GM18870 (cell line): ENCODE measurements at regions not wholly inside any gene's neighbourhood (a gene's known extent, or its start where the extent isn't known, plus 50 kb on each side); places are given as distances from the start of the nearest gene placed in this dataset.

Experiments
- ATAC-seq: cut with Tn5 transposase; IDR thresholded peaks from one replicate; pipeline ENCODE4 v1.9.1; 2021; ENCODE audit warnings: moderate library complexity; ENCODE audit not compliant: unreplicated experiment

DNA sequence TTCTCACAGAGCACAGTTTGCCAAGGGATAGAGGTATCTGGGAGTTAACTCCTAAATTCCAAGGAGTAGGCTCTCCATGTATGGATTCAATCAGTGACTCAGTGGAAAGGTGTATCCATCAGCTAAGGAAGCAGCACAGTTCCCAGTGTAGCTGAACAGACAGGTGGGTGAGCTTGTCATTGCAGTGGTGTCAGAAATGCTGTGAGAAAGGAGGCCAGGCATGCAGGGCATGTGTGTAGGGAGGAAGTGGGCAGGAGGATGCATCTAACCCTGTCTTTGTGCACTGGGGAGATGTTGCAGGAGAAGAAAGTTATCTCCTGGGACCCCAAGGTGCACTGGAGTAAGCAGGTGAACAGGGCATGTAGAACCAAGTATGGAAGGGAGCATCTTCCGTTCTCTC lies 539.0 kb downstream of the VRK1 start:
- ATAC-seq, result no peak

DNA sequence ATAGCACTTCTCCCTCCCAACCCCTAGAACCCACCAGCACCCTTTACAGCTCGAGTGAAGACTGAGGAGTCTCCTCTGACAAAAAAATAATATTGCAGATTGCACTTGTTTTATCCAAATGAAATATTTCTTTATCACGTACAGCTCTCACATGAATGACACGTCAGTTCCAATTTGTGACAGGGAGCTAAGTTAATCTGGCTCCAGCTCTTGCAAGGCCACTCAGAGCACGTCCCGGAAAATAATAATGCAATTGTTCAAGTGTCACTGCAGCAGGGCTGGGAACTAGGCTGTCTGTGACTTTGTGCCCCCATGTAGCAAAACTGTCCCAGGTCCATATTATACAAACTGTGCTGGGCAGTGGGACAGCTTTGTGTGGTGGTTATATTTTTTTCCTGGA lies 539.6 kb downstream of the VRK1 start:
- ATAC-seq, result no peak

DNA sequence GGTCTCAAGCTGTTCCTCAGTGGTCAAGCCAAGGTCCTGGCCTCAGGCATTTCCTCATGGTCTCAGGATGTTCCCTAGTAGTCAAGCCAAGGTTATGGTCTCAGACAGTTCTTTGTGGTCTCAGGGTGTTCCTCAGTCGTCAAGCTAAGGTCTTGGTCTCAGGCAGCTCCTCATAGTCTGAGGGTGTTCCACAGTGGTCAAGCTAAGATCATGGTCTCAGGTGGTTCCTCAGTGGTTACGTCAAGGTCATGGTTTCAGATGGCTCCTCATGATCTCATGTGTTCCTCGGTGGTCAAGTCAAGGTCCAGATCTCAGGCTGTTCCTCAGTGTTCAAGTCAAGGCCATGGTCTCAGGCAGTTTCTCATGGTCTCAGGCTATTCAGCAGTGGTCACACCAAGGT lies 540.1 kb downstream of the VRK1 start:
- no peak for ATAC-seq

DNA sequence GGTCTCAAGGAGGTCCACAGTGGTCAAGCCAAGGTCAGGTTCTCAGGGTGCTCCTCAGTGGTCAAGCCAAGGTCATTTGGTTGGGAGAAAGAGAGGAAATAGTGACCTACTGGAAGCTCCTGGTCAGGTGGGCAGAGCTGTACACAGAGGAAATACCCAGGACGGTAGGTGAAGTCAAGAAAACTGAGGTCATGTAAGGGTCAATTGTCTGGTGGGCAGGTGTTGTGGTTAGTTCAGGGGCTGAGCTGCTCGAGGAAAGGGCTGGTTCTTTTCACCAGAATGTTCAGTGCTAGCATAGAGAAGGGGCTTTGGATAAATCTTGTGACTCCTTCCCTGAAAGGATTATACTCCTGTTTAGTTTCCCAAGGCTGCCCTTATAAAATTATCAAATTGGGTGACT lies 540.5 kb downstream of the VRK1 start:
- no peak for ATAC-seq

DNA sequence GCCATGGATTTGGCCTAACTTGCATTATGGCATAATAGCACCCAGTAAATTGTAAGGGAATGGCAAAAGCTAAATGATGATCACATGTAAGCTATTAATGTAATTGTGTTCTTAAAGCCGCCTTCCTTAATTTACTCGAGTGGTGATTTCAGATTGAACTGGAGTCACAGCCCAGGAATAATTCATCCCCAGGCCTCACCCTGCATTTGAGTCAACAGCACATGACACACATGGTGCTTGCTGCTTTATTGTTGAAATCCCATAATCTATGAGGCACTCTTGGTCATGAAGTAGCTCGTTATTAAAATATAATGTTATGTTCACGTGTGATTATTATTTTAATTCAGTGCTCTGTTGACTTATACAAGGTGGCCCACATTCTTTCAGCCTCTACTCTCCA lies 547.5 kb downstream of the VRK1 start:
- ATAC-seq, result no peak

DNA sequence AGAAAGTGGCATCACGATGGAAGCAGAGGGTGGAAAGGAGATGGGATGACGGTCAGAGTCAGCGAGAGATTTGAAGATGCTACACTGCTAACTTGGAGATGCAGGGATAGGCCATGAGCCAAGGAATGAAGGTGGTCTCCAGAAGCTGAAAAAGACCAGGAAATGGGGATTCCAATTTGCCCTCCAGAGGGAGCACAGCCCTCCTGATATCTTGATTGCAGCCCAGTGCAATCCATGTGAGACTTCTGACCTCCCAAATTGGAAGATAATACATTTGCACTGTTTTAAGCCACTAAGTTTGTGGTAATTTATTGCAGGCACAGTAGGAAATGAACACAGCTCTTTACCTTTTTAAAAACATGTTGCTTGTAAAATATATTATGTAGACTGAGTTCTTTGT lies 549.5 kb downstream of the VRK1 start:
- ATAC-seq, result no peak

DNA sequence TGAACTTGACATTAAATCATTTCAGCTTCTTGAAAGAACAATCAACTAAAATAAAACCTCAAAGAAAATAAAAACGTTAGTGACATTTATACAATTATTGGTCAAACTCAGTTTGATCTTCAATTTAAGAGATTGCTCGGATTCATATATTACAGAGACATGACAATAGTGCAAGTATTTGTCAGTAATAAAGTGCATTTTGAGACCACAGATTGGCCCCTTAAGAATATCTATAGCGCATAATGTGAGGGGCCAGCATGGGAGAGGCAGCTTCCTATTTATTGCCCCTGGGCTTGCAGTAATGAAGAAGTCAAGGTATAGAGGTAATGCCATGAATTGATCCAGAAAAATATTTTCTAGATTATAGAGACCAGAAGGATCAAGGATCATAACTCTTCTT lies 552.3 kb downstream of the VRK1 start:
- ATAC-seq, result no peak

DNA sequence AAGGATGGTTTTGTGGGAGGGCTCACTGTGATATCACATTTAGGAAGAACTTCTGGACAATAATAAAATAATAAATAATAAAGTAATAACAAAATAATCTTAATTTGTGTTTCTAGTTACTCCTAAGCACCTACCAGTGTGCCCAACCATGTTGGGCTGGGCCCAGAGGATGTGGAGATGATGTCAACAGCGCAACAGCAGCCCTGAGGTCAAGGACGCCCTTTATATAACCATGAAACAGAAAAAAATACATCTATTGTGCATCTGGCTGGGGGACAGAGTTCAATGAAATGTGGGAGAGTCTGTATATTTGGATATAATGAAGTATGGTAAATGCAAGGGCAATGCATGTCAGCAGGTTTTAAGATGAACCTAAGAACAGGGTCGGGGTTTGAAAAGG lies 552.8 kb downstream of the VRK1 start:
- ATAC-seq, result no peak

DNA sequence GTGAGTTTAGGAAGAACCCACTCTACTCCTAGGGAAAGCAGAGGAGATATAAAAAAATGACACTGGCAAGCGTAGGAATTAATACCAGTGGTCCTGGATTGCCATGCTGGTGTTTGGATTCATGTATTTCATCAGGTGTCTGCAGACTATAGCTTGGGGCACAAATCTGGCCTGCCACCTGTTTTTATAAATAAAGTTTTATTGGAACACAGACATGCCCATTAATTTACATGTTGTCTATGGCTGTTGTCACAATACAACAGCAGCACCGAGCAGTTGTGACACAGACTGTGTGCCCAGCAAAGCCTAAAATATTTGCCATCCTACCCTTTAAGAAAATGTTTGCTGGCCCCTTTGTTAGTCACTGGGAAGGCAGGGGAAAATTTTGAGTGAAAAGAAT lies 553.2 kb downstream of the VRK1 start:
- ATAC-seq, result no peak

DNA sequence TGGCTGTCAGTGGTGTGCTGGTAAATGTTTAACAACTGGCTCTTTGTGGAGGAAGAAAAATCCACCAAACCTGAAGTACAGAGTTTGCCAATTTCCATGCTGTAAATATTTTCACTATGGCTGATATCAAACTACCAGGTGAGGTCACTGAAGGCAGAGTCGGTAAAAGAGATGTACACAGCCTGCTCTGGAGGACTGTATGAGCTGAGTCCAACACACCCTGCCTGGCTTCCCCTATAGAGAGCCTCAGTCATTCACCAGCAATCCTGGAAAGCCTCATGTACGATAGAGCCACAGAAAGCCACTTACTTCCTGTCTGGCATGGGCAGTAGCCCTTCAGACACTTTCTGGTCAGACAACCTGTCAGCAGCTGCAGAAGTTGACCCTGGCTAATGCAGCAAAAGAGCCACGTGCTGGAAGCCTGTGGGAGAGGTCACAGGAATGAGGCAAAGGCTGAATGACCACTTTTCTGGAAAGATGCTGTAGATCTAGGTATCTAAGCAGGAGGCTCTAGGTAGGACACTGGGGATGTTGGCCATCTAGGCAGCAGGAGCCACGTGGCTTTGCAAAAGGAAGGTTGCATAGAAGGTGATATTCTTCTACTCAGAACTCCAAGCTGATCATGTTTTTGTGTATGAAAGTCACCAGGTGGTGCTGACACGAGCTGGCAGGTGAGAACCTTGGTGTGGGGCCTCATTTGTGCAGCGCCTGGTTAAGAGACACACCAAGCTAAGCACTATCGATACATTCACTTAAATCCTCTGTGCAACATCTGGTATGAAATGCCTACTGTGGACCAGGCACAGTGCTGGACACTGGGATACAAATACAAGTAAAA lies 553.9 kb downstream of the VRK1 start:
- ATAC-seq, result no peak

DNA sequence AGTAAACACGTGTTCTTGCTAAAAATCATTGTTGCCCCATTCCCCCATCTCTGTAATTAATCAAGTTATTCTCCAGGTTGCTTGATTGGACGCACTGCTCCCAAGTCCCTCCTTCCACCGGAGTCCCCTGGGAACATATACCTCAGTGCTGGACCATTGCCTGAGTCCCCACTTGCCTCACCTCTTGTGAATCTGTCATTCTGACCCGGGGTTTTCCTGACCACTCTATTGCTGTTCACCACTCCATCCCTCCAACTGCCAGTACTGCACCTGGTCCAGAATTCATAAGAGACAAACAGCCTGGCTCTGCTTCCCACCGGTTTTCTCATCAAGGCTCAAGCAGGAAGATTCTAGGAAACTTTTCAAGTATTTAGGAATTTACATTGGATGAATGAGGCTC lies 555.9 kb downstream of the VRK1 start:
- ATAC-seq, result no peak

DNA sequence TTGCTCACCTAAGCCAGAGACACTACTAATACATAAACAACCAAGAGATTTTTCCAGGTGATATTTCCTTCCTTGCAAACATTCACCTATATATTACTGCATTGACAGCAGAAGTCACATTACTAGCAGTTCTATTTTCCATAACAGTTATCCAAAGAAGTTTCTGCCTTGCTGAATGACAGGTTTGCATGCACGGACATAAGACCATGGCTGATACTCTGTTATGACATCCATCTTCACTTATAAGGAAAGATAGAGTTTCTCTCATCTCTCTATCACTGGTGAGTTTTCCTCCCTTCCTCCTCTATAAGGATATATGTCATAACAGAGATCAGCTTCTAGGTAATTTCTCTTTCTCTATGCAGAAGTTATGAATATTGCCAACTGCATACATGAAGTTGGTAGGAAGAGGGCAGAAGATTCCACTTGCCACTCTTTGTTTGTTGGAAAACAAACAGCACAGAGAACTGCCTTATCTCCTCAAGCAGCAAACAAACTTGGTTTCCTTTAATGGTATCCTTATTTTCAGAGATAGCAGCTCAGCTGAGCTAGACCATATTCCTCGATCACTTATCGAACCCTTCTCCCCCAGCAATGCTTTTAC lies 557.0 kb downstream of the VRK1 start:
- no peak for ATAC-seq

DNA sequence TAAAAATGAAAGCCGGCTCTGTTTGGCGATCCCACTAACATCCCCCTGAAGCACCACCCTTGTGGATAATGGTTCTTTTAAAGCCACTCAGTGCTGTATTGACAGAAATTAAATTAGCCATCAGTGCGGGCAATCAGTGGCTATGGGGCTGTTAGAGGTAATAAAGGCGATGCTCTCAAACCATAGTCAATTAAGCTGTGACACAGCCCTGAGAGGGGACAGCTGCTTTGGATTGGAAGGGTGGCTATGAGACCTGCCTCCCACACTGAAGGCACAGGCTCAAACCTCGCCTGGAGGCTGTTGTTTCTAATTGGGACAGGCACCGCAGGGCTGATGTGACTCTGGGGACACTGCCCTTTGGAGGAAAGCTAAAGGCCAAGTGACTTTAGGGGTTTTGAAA lies 562.2 kb downstream of the VRK1 start:
- no peak for ATAC-seq

DNA sequence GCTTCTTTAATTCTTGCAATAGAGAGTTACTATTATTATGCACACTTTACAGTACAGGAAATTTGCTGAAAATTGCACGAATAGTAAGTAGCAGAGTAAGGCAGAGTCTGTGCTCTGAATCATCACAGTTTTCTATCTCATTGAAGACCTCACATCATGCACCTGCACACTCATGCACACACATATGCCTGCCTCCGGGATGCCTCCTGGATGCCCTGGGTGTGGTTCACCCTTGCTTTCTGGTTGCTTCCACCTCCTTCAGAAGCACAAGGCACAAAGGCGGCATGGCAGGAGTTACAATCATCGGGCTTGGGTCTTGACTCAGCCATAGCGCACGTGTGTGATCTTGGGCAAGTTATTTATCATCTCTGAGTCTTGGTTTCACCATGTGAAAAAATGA lies 564.0 kb downstream of the VRK1 start:
- ATAC-seq, result no peak

DNA sequence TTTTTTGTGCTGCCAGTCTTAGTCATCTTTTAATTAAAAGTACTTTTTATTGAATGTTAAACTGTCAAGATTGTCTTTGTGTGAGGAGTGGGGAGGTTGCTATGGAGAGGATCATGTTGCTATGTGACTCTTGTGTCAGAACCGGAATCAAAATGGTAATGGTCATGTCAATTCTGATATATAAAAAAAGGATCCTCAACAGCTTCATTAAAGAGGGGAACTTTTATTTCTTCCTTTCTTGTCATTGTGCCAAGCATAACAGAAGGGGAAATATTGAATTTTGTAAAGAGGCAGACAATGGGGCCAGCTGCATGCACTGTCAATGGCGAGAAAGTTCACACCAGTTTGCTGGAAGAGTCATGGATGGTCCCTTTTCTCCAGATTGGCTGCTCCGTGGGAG lies 564.8 kb downstream of the VRK1 start:
- ATAC-seq, result no peak

DNA sequence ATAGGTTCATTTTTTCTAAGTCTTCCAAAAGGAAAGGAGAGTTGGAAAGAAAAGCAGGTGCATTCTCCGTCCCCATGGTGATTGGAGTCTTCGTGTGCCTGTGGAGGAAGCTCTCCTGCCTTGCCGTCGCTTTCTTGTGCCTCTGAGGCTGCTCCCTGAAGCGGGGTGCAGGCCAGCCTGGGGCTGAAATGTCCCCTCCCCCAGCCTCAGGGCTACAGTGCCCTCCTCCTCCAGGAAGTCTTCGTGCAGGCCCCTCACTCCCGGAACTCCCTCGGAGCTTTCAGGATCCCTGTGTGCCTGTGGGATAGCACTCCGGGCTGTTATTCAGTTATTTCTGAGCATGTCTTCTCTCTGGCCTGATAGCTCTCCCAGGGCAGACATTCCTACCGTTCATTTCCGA lies 569.2 kb downstream of the VRK1 start:
- no peak for ATAC-seq

DNA sequence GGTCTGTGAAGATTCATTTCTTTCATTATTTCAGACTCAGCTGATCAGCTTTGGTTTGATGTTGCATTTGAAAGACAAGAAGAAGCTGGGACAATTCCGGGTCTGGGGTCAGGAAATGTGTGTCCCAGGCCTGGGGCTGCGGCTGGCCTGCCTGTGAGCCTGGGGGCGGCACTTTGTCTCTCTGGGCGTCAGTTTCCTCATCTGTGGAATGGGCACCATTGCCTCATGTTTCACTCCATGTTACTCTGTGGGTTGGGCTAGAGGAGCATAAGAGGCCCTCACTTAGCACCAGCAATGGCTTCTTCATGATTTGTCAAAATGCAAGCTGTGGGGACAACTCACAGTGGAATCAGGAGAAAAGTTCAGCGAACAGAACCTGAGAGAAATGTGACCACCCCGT lies 570.1 kb downstream of the VRK1 start:
- no peak for ATAC-seq

DNA sequence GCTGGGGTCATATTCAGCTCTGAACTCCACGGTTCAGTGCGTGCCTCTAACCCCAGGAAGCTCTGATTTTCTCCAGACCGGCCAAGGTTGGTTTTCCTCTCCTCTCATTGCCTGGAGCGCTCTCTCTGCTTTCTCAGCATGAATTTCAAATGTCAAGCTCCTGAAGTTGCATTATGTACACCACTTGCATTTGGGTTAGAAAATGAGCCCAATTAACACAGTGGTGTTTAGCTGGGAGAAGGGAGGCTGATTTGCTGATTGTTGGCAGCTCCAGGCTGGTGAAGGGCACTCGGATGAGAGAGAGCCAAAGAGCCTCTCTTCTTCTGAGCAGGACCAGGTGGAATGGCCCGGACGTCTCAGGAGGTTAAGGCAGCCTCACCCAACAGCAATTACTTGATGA lies 570.9 kb downstream of the VRK1 start:
- no peak for ATAC-seq

DNA sequence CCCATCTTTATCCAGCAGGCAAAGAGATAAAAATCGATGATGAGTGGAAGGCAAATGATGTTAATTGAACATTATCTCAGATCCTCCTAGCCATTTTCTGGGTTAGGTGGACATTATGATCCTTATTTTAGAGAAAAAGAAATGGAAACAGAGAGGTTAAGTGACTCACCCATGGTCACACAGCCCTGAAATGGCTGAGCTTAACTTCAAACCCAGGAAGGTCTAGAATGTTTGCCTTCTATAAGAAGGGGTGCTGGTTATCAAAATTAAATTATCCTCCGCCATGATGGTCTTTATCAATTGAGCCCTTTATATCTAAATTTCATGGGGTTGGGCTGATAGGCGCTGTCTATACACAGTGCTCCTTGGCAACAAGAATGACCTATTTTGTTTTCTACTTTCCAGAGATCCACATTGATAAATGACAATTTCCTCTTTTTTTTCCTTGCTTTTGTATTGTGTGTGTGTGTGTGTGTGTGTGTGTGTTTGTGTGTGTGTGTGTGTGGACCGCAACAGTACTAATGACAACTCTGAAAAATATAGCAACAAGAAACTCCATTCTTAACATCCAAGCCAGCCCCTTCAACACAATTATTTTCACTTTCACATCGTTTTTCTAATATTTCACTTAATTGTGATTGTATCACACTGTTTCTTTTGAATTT lies 571.9 kb downstream of the VRK1 start:
- no peak for ATAC-seq

DNA sequence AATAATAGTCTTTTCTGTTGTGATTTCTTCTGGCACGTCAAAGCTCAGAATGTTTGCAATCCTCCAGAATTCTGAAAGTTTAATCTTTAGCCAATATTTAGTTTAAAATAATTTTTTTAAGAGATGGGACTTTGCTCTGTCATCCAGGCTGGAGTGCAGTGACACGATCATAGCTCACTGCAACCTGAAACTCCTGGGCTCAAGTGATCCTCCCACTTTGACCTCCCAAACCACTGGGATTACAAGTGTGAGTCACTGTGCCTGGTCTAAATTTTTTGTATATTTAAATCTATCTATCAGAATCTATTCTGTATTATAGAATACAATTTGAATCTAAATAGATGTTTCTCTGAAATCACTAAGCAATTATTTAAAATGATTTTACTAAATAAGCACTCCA lies 572.7 kb downstream of the VRK1 start:
- ATAC-seq, result no peak

DNA sequence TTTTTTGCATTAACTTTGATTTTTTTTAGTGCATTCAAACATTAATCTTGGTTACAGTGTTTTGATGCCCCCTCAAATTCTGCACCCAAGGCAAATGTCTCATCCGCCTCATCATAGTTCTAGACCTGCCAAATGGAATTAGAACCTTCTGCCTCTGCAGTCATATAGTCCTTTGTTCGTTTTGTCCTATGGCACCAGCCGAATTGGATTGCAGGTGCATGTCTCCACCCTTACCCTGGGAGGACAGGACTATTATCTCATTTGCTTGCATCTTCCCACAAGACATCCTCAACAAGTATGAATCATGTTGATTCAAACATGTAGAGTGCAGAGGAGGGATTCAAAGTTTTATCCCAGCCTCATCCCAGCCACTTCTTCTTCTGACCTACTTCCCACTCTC lies 579.1 kb downstream of the VRK1 start:
- ATAC-seq, result no peak

DNA sequence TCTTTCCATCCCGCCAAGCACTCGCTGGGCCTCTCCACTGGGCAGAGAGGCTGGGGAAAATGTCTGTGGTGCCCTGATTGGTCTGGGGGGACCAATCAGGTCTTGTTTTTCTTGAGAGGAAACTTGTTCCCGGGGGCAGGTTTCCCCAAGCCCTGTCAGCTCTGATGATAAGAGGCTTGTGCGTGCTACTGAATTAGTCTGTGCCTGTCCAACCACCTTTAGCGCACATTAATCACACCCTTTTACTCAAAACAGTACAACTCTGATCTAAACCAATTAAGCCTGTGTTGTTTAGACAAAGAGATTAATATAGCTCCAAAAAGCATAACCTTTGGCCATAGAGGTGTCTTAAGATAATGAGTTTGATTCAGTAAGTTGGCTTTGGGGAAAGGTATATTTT lies 580.4 kb downstream of the VRK1 start:
- ATAC-seq, result no peak
